HG02884 (cell line): ENCODE measurements at regions not wholly inside any gene's neighbourhood (a gene's known extent, or its start where the extent isn't known, plus 50 kb on each side); places are given as distances from the start of the nearest gene placed in this dataset.

Experiments used
- ATAC-seq: cut with Tn5 transposase; IDR thresholded peaks from one replicate; pipeline ENCODE4 v1.9.1; 2021; ENCODE audit warnings: mild to moderate bottlenecking, moderate library complexity; ENCODE audit not compliant: unreplicated experiment

- ATAC-seq: no peak
Measured at GRCh38 chr4:184879271-184879670, 53.5 kb upstream of the ACSL1 start.

DNA sequence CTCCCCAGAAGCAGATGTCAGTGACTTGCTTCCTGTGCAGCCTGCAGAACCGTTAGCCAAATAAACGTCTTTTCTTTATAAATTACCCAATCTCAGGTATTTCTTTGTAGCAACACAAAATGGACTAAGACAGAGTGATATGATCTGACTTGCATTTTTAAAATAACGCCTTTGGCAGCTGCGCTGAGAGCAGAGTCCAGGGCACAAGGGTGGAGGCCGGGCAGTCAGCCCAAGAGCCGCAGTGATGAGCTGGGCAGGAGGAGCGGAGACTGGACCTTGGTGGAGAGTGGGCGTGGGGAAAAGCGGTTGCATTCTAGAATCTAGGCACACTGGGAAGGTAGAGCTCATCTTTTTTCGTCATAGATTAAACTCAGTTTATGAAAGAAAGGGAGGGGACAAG lies 56.5 kb upstream of the ACSL1 start:
- ATAC-seq: no peak

GRCh38 chr4:184883024-184883423 lies 57.3 kb upstream of the ACSL1 start:
- no peak for ATAC-seq

DNA sequence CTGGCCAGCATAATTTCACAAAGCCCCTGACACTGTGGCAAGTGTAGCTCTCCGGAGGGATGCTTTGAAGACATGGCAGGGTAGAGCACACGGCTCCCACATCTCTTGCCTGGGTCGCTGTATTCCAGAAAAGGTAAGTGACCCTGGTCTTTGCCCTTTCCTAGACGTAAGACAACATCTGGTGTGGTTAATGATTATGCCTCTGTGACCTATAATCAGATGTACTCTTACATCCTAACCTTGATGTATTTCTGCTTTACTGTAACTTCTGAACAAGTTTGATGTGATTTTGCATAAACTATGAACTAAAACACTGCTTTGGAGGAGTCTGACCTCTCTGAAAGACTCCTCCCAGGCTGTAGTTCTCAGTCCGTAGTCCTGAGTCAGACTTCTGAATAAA lies 59.1 kb upstream of the ACSL1 start:
- no peak for ATAC-seq

GRCh38 chr4:184885602-184886001 lies 59.8 kb upstream of the ACSL1 start:
- ATAC-seq: no peak

DNA sequence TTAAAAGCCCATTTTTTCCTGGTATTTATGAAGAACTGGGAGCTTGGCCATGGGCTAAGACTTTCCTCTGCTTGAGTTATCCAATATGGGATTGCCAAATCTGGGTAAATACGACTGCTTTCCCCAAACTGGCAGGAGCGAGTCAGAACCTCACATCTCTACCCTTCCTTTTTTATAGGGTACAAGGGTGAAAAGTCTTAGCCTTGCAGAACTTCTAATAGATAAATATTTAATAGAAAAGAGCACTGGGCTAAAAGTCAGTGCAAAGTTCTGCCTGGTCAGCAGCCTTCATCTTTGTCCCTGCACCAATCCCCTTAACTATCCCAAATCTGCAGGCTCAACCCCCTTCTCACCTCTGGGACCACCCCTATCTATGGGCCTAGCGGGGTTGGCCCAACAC lies 61.6 kb upstream of the ACSL1 start:
- no peak for ATAC-seq

- no peak for ATAC-seq
Measured at GRCh38 chr4:184887947-184888346, 62.2 kb upstream of the ACSL1 start.

- no peak for ATAC-seq
Measured at GRCh38 chr4:184889666-184890335, 64.0 kb upstream of the ACSL1 start.

DNA sequence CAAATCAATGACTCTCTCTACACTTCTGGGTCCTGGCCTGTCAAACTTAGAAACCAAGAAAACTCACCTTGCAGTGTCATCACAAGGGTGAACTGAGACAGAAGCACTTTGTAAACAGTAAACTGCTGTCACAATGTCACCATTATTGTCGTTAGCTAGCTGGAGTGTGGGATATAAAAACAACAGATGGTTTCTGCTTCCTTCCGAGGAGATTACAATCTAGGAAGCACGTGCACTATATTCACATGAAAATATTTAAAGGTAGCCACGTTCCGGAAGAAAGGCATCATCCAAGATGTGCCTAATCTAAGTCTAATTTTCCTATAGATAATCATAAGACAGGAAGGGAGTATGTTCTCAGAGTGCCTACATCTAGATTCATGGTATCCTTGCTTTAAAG lies 64.7 kb upstream of the ACSL1 start:
- no peak for ATAC-seq

DNA sequence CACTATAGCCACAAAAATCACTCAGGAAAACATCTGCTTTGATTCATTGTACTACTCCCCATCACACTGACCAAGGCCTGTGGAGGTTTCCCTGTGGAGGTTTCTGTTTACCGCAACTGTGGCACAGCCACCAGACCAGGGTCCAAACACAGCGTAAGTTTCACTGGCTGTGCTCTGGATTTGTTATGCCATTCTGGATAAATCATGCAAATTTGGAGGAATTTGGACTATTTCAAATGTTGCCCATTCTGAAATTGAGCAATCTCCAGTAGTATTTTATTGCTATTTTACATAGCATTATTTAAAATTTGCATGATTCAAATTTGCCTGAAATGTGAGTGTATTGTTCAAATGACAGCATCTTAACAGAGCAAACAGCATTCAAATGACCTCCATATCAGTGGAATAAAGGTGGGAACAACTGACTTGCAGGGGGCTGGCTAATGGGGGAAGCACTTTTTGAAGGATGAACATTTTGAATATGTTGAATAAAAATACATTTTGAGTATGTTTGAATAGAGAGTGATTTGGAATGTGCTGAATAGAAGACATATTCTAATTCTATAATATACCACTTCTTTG lies 66.1 kb upstream of the ACSL1 start:
- ATAC-seq: no peak

GRCh38 chr4:184892999-184893398 lies 67.2 kb upstream of the ACSL1 start:
- ATAC-seq: no peak

- ATAC-seq: no peak
Measured at GRCh38 chr4:184893801-184894571, 68.2 kb upstream of the ACSL1 start.

DNA sequence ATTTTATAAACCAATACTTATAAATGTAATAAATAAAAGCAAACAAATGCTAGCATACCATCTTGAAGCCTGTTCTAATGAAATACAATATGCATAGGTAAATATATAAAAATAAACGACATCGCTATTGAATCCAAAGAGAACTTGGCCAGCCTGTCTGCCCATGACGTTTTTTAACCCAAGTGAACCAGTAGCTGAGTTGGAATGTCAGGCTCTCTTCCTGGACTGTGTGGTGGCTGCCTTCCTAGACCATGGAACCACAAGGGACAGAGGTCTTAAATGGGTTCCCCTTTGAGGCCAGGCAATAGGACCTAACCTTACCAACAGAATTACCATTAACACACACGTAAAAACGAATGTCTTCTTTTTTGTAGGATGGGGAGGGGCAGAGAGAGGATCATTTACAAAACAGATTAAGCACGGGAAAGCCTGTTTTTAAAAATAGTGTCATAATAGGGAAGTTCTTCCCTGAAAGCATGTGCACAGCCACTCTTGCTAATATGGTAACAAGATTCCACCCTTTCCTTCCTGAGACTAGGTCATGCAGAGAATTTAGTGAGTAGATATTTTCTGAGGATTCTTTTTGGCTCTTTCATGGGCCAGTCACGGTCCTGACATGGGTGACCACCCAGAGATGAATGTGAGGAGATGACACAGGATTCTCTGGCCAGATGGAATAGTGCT lies 69.4 kb upstream of the ACSL1 start:
- no peak for ATAC-seq

DNA sequence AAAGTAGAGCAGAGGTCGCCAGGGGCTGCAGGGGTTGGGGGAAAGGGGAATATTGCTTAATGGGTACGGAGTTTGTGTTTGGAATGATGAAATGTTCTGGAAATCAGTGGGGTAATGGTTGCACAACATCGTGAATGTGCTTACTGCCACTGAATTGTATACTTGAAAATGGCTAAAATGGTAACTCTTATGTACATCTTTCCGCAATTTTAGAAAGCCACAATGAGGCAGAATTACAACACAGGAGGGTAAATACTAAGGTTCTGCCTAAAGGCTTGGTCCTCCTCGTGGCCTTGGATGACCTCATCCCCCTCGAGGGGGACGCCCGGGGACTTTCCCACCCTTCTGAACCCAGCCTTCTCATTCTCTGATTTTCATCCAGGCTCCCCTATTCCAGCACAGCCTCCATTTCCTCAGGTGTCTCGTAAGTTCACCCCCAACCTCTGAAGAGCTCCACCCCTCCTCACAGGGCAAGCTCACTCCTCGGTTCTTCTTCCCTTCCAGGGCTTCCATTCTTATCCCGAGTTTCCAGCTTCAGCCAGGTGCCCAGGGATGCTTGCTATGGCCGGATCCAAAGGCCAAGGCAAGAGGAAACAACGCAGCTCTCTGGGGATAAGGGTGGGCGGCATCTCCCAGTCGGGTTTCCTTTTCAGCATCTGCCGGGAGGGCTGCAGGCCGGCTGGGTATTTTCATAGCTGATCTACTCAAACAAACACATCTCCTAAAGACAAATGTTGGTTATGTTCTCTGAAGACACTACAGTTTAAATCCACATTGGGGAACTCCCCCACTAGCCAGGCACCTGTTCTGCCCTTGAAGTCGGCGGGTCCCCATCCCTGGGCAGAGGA lies 71.3 kb upstream of the ACSL1 start:
- ATAC-seq: peak; percentile 60

DNA sequence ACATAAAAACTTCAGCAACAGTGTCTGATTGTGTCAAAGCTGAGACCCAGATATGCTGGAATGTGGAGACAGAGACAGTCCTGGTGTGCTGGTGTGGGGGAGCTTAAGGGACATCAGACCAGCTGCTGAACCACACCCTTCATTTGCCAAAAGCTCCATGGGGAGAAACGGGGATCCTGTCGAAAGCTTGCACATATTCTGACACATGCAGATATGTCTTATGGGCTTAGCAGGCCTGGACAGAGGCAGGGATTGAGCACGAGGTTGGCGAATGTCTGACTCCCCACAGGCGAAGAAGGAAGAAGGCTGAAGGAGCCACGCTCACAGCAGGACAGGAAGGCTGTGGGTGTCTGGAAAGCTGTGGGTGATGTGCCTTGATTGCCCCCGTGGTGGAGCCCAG lies 72.1 kb upstream of the ACSL1 start:
- no peak for ATAC-seq

- no peak for ATAC-seq
Measured at GRCh38 chr4:184898793-184899192, 73.0 kb upstream of the ACSL1 start.

- no peak for ATAC-seq
Measured at GRCh38 chr4:184899261-184900134, 73.7 kb upstream of the ACSL1 start.

DNA sequence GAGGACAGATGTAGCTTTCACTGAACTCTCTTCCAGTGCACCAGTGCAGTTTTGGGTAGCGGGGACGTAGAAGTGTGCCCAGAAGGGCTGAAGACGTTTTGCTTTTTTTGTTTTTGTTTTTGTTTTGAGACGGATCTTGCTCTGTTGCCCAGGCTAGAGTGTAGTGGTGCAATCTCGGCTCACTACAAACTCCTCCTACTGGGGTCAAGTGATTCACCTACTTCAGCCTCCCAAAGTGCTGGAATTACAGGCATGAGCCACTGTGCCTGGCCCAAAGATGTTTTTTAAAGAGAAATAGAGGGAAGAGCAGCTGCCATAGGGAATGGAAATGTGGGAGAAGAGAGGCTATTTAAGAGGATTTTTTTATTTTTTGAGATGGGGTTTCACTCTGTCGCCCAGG lies 74.4 kb upstream of the ACSL1 start:
- no peak for ATAC-seq

DNA sequence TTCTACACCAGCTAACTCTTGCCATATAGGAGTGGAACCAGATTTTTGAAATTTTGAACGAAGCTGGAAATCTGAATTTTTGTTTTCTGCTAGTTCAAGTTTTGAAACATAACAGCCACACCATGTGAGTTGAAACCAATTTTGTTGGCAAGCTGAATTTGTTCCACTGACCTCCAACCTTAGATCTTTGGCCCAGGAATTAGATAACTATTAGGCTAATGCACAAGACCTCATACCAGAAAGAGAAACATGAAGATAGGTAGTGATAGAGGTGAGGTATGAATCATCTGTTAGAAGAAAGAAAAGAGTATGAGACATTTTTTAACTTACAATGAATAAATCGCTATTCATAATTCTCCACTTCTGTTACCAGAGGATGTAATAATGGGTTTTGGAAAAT lies 76.8 kb upstream of the ACSL1 start:
- ATAC-seq: no peak
